SK-N-SH treated with all-trans-retinoic acid at 6 μM for 48 hours (cell line): ENCODE measurements at regions not wholly inside any gene's neighbourhood (a gene's known extent, or its start where the extent isn't known, plus 50 kb on each side); places are given as distances from the start of the nearest gene placed in this dataset.

ENCODE experiments used
- ATAC-seq: fragments of 200-7000 bp; cut with Tn5 transposase; 3 replicates; pipeline ENCODE4 v1.9.1; 2020; ENCODE audit warnings: mild to moderate bottlenecking, moderate library complexity
- ARNTL ChIP-seq: fragments of 450-650 bp; formaldehyde crosslinking; IDR thresholded peaks from 2 replicates; pipeline ENCODE4 v1.5.0; 2020; ENCODE audit warnings: low read depth, mild to moderate bottlenecking, moderate library complexity, borderline replicate concordance
- BACH2 ChIP-seq: fragments of 250-450 bp; sonication (Bioruptor Pico); IDR thresholded peaks from 2 replicates; pipeline ENCODE4 v1.9.0; 2021; ENCODE audit warnings: mild to moderate bottlenecking, borderline replicate concordance
- CSDC2 ChIP-seq: fragments of 250-450 bp; sonication (Bioruptor Pico); IDR thresholded peaks from 2 replicates; pipeline ENCODE4 v1.5.0; 2020; ENCODE audit warnings: mild to moderate bottlenecking, moderate library complexity
- GLIS3 ChIP-seq: fragments of 250-450 bp; sonication (Bioruptor Pico); IDR thresholded peaks from 2 replicates; pipeline ENCODE4 v1.5.0; 2020; ENCODE audit warnings: mild to moderate bottlenecking, moderate library complexity
- ISL1 ChIP-seq: fragments of 250-450 bp; sonication (Bioruptor Pico); IDR thresholded peaks from 2 replicates; pipeline ENCODE4 v2.1.2; 2022; ENCODE audit warnings: mild to moderate bottlenecking, moderate library complexity
- PPARA ChIP-seq: fragments of 250-450 bp; sonication (Bioruptor Pico); IDR thresholded peaks from 2 replicates; pipeline ENCODE4 v1.5.0; 2020; ENCODE audit warnings: mild to moderate bottlenecking, borderline replicate concordance
- RARB ChIP-seq: fragments of 250-450 bp; sonication (Bioruptor Pico); IDR thresholded peaks from 2 replicates; pipeline ENCODE4 v1.8.0; 2021; ENCODE audit warnings: mild to moderate bottlenecking, moderate library complexity
- SNAI2 ChIP-seq: fragments of 250-450 bp; sonication (Bioruptor Pico); IDR thresholded peaks from 2 replicates; pipeline ENCODE4 v1.5.0; 2020; ENCODE audit warnings: mild to moderate bottlenecking, moderate library complexity
- TCF4 ChIP-seq: fragments of 250-450 bp; sonication (Bioruptor Pico); IDR thresholded peaks from 2 replicates; pipeline ENCODE4 v1.8.0; 2021; ENCODE audit warnings: mild to moderate bottlenecking, moderate library complexity, borderline replicate concordance
- TOX ChIP-seq: fragments of 250-450 bp; sonication (Bioruptor Pico); IDR thresholded peaks from 2 replicates; pipeline ENCODE4 v1.8.0; 2021; ENCODE audit warnings: mild to moderate bottlenecking, moderate library complexity, borderline replicate concordance
- ZC3H10 ChIP-seq: fragments of 250-450 bp; sonication (Bioruptor Pico); IDR thresholded peaks from 2 replicates; pipeline ENCODE4 v1.5.1; 2021; ENCODE audit warnings: mild to moderate bottlenecking, moderate library complexity
- ZFP3 ChIP-seq: fragments of 250-450 bp; sonication (Bioruptor Pico); IDR thresholded peaks from 2 replicates; pipeline ENCODE4 v1.5.0; 2020; ENCODE audit warnings: mild to moderate bottlenecking, moderate library complexity
- ZNF565 ChIP-seq: fragments of 450-650 bp; formaldehyde crosslinking; conservative IDR thresholded peaks from 2 replicates; pipeline ENCODE4 v1.5.0; 2020; ENCODE audit warnings: low read depth, mild to moderate bottlenecking, moderate library complexity
- ZNF8 ChIP-seq: fragments of 450-650 bp; formaldehyde crosslinking; IDR thresholded peaks from 2 replicates; pipeline ENCODE4 v1.5.0; 2020; ENCODE audit warnings: mild to moderate bottlenecking, moderate library complexity
- TF ChIP-seq, protein P1 (sequence below): fragments of 250-450 bp; sonication (Bioruptor Pico); IDR thresholded peaks from 2 replicates; pipeline ENCODE4 v1.8.0; 2021; ENCODE audit warnings: low read depth, mild to moderate bottlenecking, moderate library complexity, borderline replicate concordance
- TF ChIP-seq, protein P2 (sequence below): fragments of 250-450 bp; sonication (Bioruptor Pico); IDR thresholded peaks from 2 replicates; pipeline ENCODE4 v1.5.1; 2020; ENCODE audit warnings: low read depth, mild to moderate bottlenecking, moderate library complexity
- TF ChIP-seq, protein P3 (sequence below): fragments of 250-450 bp; sonication (Bioruptor Pico); IDR thresholded peaks from 2 replicates; pipeline ENCODE4 v1.5.1; 2021; ENCODE audit warnings: mild to moderate bottlenecking, moderate library complexity
- TF ChIP-seq, protein P4 (sequence below): fragments of 250-450 bp; sonication (Bioruptor Pico); IDR thresholded peaks from 2 replicates; pipeline ENCODE4 v1.8.0; 2020; ENCODE audit warnings: mild to moderate bottlenecking, moderate library complexity, borderline replicate concordance
- TF ChIP-seq, protein P5 (sequence below): fragments of 250-450 bp; sonication (Bioruptor Pico); IDR thresholded peaks from 2 replicates; pipeline ENCODE4 v1.5.0; 2020; ENCODE audit warnings: mild to moderate bottlenecking, moderate library complexity

DNA sequence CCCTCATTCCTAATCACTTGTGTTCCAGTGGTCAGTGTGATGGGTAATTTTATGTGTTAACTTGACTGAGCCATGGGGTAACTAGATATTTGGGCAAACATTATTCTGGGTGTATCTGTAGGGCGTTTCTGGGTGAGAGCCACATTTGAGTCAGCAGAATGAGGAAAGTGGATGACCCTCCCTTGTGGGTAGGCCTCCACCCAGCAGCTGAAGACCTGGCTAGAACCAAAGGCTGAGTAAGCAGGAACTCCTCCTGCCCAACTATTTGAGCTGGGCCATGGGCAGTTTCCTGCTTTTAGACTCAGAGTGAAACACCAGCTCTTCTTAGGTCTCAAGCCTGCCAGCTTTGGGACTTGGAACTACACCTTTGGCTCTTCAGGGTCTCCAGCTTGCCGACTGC lies 141.8 kb downstream of the ACKR3 start:
- TF ChIP-seq GLIS3 (CRISPR knock-in tag) (no peak), ZC3H10 (no peak), PPARA (no peak), BACH2 (CRISPR knock-in tag) (no peak), RARB (no peak), ISL1 (CRISPR knock-in tag) (no peak), TOX (CRISPR knock-in tag) (no peak), SNAI2 (CRISPR knock-in tag) (no peak), ZFP3 (CRISPR knock-in tag) (no peak), TCF4 (CRISPR knock-in tag) (no peak), ZNF8 (CRISPR knock-in tag) (no peak), CSDC2 (no peak), ZNF565 (CRISPR knock-in tag) (no peak)
- TF ChIP-seq, protein P1, sequence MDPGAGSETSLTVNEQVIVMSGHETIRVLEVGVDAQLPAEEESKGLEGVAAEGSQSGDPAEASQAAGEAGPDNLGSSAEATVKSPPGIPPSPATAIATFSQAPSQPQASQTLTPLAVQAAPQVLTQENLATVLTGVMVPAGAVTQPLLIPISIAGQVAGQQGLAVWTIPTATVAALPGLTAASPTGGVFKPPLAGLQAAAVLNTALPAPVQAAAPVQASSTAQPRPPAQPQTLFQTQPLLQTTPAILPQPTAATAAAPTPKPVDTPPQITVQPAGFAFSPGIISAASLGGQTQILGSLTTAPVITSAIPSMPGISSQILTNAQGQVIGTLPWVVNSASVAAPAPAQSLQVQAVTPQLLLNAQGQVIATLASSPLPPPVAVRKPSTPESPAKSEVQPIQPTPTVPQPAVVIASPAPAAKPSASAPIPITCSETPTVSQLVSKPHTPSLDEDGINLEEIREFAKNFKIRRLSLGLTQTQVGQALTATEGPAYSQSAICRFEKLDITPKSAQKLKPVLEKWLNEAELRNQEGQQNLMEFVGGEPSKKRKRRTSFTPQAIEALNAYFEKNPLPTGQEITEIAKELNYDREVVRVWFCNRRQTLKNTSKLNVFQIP (CRISPR knock-in tag), result no peak
- TF ChIP-seq, protein P2, sequence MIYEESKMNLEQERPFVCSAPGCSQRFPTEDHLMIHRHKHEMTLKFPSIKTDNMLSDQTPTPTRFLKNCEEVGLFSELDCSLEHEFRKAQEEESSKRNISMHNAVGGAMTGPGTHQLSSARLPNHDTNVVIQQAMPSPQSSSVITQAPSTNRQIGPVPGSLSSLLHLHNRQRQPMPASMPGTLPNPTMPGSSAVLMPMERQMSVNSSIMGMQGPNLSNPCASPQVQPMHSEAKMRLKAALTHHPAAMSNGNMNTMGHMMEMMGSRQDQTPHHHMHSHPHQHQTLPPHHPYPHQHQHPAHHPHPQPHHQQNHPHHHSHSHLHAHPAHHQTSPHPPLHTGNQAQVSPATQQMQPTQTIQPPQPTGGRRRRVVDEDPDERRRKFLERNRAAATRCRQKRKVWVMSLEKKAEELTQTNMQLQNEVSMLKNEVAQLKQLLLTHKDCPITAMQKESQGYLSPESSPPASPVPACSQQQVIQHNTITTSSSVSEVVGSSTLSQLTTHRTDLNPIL (CRISPR knock-in tag), result no peak
- TF ChIP-seq, protein P3, sequence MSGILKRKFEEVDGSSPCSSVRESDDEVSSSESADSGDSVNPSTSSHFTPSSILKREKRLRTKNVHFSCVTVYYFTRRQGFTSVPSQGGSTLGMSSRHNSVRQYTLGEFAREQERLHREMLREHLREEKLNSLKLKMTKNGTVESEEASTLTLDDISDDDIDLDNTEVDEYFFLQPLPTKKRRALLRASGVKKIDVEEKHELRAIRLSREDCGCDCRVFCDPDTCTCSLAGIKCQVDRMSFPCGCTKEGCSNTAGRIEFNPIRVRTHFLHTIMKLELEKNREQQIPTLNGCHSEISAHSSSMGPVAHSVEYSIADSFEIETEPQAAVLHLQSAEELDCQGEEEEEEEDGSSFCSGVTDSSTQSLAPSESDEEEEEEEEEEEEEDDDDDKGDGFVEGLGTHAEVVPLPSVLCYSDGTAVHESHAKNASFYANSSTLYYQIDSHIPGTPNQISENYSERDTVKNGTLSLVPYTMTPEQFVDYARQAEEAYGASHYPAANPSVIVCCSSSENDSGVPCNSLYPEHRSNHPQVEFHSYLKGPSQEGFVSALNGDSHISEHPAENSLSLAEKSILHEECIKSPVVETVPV (CRISPR knock-in tag), result no peak
- TF ChIP-seq, protein P4, sequence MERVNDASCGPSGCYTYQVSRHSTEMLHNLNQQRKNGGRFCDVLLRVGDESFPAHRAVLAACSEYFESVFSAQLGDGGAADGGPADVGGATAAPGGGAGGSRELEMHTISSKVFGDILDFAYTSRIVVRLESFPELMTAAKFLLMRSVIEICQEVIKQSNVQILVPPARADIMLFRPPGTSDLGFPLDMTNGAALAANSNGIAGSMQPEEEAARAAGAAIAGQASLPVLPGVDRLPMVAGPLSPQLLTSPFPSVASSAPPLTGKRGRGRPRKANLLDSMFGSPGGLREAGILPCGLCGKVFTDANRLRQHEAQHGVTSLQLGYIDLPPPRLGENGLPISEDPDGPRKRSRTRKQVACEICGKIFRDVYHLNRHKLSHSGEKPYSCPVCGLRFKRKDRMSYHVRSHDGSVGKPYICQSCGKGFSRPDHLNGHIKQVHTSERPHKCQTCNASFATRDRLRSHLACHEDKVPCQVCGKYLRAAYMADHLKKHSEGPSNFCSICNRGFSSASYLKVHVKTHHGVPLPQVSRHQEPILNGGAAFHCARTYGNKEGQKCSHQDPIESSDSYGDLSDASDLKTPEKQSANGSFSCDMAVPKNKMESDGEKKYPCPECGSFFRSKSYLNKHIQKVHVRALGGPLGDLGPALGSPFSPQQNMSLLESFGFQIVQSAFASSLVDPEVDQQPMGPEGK, result no peak
- TF ChIP-seq, protein P5, sequence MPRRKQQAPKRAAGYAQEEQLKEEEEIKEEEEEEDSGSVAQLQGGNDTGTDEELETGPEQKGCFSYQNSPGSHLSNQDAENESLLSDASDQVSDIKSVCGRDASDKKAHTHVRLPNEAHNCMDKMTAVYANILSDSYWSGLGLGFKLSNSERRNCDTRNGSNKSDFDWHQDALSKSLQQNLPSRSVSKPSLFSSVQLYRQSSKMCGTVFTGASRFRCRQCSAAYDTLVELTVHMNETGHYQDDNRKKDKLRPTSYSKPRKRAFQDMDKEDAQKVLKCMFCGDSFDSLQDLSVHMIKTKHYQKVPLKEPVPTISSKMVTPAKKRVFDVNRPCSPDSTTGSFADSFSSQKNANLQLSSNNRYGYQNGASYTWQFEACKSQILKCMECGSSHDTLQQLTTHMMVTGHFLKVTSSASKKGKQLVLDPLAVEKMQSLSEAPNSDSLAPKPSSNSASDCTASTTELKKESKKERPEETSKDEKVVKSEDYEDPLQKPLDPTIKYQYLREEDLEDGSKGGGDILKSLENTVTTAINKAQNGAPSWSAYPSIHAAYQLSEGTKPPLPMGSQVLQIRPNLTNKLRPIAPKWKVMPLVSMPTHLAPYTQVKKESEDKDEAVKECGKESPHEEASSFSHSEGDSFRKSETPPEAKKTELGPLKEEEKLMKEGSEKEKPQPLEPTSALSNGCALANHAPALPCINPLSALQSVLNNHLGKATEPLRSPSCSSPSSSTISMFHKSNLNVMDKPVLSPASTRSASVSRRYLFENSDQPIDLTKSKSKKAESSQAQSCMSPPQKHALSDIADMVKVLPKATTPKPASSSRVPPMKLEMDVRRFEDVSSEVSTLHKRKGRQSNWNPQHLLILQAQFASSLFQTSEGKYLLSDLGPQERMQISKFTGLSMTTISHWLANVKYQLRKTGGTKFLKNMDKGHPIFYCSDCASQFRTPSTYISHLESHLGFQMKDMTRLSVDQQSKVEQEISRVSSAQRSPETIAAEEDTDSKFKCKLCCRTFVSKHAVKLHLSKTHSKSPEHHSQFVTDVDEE (CRISPR knock-in tag), result no peak

DNA sequence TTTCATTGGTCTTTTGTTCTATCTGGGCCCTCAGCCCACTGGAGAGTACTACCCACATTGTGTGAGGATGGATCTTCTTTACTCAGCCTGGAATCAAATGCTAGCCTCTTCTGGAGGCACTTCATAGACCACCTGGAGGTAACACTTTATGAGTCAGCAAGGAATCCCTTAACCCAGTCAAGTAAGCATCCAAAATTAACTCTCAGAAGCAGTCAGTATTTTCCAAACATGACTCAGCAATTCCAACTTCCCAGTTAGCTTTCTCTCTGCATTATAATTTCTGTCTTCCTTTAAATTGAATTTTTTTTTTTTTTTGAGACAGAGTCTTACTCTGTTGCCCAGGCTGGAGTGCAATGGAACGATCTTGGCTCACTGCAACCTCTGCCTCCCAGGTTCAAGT lies 142.7 kb downstream of the ACKR3 start:
- TF ChIP-seq GLIS3 (CRISPR knock-in tag) (no peak), ARNTL (CRISPR knock-in tag) (no peak), RARB (no peak)
- TF ChIP-seq, protein P2 (CRISPR knock-in tag), result no peak

More for the DNA sequence above, 141.8 kb downstream of the ACKR3 start:
- no peak for ATAC-seq

DNA sequence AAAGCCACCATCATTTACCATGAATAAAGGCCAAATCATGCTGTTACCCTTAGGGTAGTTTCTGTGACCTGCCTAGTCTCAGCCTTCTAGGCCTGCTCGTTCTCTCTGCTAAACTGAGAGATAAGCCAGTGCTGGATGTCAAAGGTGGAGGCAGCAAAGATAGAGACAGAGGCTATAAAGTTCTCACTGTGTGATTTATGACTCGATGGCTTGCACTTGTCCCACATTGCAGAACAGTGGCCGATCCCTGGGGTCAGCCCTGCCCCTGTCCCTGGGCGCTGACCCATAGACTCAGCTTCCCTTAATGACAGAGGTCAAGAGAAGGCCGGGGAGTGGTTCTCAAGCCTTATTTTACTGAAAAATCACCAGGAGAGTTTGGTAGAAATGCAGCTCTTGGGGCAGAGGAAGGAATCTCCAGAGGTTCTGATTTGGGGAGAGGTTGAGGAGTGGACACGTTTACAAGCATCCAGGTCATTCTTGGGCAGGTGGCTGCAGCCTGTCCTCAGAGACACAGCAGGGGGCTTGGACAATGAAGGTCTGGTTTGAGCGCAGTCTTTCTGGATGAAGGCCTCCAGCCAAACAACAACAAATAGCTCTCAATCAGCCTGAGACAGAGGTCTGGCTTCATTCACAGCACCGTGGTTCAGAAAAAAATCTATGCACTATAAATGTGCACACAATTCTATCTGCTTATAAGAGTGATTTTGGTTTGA lies 143.5 kb downstream of the ACKR3 start:
- no peak for ATAC-seq
- TF ChIP-seq ARNTL (CRISPR knock-in tag), result no peak

More for the DNA sequence above, 142.7 kb downstream of the ACKR3 start:
- ATAC-seq, result no peak
